Activated CD8-positive, alpha-beta memory T cell treated with anti-CD3 and anti-CD28 coated beads, Interleukin-2, amount 50 U/mL, for 48 hours (primary cell): ENCODE measurements at regions not wholly inside any gene's neighbourhood (a gene's known extent, or its start where the extent isn't known, plus 50 kb on each side); places are given as distances from the start of the nearest gene placed in this dataset.

Experiments
- DNase-seq: peaks from one replicate; pipeline ENCODE4 v3.0.0-alpha.2; 2020

DNA sequence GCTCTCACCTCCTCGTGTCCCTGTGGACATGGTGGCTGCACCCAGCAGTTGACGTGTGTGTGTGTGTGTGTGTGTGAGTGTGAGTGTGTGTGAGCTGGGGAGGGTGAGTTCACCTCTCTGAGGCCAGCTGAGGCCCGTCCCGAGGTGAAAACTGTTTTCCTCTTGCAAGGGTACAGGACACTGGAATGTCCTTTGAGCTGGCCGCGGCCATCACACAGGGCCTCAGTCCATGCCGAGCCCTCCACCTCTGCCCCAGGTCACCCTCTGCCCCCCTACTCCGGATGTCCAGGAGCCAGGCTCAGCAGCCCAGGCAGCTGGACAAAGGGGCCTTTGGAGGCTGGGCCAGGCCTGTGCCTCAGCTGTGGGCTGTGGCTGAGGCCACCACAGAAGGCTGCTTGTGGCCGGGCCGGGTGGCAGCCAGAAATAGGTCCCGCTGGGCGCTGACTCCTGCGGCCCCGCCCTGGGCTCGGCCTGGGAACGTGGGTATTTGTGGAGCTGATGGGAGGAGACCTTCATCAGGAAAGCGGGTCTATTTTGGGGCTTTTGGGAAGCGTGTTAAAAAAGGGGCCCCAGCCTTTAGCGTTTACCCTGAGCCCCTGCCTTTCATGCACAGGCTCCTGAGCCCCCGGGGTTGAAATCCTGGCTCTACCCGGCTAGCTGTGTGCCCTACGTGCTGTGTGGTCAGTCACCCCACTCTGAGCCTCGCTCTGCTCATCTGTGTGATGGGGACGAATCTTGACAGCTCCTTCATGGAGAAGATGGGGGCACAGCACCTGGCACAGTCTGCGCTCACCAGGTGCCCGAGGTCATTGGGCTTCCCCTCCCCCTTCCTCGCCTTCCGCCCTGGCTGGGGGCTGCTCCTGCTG lies 75.1 kb upstream of the IER5L start:
- no peak for DNase-seq

GRCh38 chr9:129250786-129251185 lies 72.7 kb upstream of the IER5L start:
- DNase-seq, result no peak

- DNase-seq, result no peak
These were observed 69.5 kb upstream of the IER5L start for GRCh38 chr9:129247285-129248153.

GRCh38 chr9:129245276-129245675 lies 67.2 kb upstream of the IER5L start:
- DNase-seq, result no peak

GRCh38 chr9:129242971-129243561 lies 65.0 kb upstream of the IER5L start:
- no peak for DNase-seq

DNA sequence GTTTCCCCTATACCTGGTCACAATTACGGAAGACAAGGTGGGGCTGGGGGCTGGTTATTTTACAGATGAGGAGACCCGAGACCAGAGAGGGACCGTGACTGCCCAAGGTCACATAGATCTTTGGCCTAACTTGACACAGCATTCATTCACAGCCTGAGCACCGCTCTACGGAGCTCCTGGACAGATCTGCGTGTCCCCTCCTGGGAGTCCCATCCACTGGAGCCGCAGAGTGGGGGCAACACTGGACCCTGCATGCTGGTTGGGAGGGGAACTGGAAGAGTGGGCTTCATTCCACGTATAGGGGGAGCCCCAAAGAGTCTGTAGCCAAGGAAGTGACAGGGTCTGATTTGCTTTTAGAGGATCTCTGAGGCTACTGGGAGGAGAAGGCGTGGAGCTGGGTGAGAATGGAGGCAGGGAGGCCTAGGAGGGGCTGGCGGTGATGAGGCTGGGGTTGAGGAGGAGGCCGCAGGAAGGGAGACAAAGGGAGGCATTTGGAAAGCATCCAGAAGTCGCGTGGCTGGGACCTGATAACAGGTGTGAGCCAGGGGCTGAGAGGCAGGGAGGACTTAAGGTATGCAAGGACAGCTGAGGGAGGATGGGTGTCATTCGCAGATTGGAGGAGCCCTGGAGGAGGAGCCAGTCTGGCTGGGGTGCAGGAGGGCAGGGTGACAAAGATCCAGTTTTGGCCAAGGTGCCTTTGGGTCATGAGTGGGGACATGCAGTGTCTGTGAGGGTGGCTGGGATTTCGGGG lies 64.3 kb upstream of the IER5L start:
- no peak for DNase-seq

GRCh38 chr9:129241725-129242124 lies 63.7 kb upstream of the IER5L start:
- no peak for DNase-seq

- no peak for DNase-seq
These were observed 62.6 kb upstream of the IER5L start for GRCh38 chr9:129240581-129241211.

- no peak for DNase-seq
These were observed 62.0 kb upstream of the IER5L start for GRCh38 chr9:129239946-129240490.

DNA sequence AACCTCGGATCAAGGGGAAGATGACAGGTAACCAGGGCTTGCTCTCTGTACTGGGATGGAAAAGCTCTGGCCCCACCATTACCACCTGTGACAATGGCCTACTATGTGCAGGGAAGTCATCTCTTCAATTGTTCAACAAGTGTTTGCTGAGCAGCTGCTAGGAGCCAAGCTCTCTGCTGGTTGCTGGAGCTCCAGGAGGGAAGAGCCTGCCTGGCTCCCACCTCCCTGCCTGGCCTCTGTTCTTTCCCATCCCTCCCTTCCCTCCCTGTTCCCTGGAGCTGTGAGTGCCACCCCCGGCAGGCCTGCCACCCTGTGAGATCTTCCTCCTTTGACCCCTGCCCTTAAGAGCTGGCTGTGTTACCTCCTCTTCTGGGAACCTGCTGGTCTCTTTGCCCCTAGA lies 59.7 kb upstream of the IER5L start:
- no peak for DNase-seq

GRCh38 chr9:129237164-129237611 lies 59.1 kb upstream of the IER5L start:
- DNase-seq, result peak; percentile 80

- DNase-seq, result no peak
These were observed 58.5 kb upstream of the IER5L start for GRCh38 chr9:129236441-129237145.

- DNase-seq, result peak; percentile 72
These were observed 57.9 kb upstream of the IER5L start for GRCh38 chr9:129235931-129236331.

DNA sequence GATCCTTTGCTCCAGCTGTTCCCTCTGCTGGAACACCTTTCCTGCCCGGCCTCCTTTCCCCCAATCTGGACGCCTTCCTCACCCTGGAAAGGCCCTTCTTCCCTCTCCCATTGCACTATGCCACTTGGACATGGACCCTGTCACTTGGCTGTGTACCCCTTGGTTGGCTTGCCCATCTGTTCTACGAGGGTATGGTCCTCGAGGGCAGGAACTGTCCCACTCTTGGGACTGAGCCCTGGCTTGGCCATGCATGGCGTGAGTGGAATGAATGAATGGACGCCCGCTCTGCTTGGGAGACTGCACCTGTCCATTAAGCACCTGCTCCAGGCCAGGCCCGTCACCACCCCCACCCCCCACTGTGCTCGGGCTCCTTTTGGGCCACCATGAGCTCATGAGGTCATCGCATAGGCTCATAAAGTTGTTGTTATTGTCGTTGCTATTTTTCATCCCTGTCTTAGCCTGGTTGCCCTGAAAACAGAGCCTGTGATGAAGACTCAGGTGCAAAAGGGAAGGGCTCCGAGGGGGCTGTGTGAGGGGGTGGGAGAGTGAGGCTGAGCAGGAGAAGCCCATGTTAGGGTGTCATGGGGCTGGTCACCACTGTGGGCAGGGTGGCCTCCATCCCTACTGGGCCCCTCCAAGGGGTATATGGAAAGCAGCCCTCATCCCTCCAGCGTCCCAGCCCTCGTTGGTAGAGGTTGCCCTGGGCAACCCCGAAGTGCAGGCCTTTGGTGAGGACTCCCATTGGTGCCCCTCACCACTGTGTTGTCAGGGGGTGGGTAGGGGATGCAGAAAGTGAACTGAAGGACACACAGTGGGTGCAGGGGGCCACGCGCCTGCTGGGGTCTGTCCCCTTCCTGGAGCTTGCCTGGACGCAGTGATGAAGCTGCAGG lies 57.2 kb upstream of the IER5L start:
- DNase-seq, result no peak

GRCh38 chr9:129234491-129234890 lies 56.4 kb upstream of the IER5L start:
- no peak for DNase-seq

DNA sequence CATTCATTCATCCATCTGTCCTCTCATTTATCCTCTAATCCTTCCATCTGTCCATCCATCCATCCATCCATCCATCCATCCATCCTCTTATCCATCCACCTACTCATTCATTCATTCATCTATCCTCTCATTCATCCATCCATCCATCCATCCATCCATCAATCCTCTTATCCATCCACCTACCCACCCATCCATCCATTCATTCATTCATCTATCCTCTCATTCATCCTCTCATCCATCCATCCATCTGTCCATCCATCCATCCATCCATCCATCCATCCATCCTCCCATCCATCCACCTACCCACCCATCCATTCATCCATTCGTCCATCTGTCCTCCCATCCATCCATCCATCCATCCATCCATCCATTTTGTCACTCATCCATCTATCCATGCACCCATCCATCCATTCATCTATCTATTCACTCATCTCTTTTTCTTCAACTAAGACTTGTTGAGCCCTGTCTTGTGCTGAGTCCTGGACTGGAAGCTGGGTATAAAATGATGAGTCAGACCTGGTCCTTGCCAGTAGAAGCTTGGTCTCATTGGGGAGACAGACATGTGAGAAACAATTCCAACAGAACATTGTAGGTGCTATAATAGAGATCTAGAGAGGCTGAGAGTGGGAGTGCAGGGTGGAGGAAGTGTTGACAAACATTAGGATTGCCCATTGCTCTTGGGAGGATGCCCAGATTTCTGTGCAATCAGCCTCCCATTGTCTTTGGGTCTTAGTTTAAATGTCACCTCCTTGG lies 55.0 kb upstream of the IER5L start:
- DNase-seq, result no peak

DNA sequence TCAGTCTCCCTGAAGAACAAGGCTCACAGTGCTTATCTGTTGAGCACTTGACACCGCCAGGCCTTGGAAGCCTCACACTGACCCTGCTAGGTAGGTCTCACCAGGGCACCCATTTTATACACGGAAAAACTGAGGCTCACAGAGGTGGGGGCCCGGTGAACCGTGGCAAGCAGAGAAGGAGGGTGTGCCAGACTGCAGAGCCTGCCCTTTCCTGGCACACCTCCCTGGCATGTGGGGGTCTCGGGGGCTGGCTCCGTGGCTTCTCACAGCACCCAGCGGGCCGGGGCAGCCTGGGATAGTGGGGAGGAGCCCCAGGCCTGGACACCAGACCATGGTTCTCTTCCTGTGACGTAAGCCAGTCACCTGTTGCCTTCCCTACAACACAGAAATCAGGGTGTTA lies 53.7 kb upstream of the IER5L start:
- DNase-seq, result no peak

- no peak for DNase-seq
These were observed 53.1 kb upstream of the IER5L start for GRCh38 chr9:129231022-129231739.

DNA sequence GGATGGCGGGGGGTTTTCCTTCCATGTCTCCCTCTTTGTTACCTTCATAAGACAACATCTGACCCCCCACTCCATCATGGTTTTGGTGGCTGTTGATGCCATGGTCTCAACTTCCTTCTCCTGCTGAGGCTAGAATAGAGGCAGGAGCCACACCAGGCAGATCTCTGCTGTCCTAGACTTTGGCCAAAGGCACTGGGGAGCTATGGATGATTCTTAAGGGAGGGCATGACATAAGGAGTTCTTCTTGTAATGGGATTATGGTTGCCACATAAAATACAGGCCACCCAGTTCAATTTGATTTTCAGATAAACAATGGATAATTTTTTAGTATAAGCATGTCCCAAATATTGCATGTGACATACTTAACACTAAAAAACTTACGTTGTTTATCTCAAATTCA lies 52.2 kb upstream of the IER5L start:
- no peak for DNase-seq
